Thoracic aorta (tissue), 2 donors: ENCODE measurements at regions not wholly inside any gene's neighbourhood (a gene's known extent, or its start where the extent isn't known, plus 50 kb on each side); places are given as distances from the start of the nearest gene placed in this dataset.
"Not testable (repeated sequence)": the region's sequence is repeated elsewhere in the genome, so short reads cannot be mapped to it uniquely, and the experiment has no call there.

Experiments used
- ATAC-seq: fragments of 150-250 bp; one replicate; pipeline ENCODE4 v1.8.0; 2017; ENCODE audit warnings: low read depth; ENCODE audit not compliant: insufficient number of reproducible peaks, low FRiP score
- DNase-seq: peaks from one replicate; pipeline ENCODE4 v3.0.0-alpha.2; 2020; ENCODE audit warnings: low spot score
- H3K27ac ChIP-seq, 2 donors: fragments of 200-600 bp; sonication (generic); 1 replicate in 1 of 2; 2 replicates in 1 of 2; pipeline ENCODE4 v1.5.1; 2016; ENCODE audit warnings: mild to moderate bottlenecking in 2 of 2, moderate library complexity in 2 of 2
- H3K27me3 ChIP-seq: fragments of 200-600 bp; sonication (generic); replicated peaks from 2 replicates; pipeline ENCODE4 v1.6.0; 2016; ENCODE audit warnings: mild to moderate bottlenecking; ENCODE audit not compliant: insufficient read depth
- H3K36me3 ChIP-seq: fragments of 200-600 bp; sonication (generic); one replicate; pipeline ENCODE4 v1.5.1; 2016
- H3K4me1 ChIP-seq, 2 donors: fragments of 200-600 bp; sonication (generic); 1 replicate in 1 of 2; 2 replicates in 1 of 2; pipeline versions ENCODE4 v1.5.1 to v1.6.0; 2016; ENCODE audit warnings: low read depth in 2 of 2, mild to moderate bottlenecking in 1 of 2; ENCODE audit not compliant: control insufficient read depth in 1 of 2
- H3K4me3 ChIP-seq: fragments of 200-600 bp; sonication (generic); 2 replicates; pipeline ENCODE4 v1.5.1; 2016; ENCODE audit warnings: mild to moderate bottlenecking
- H3K9me3 ChIP-seq: fragments of 200-600 bp; sonication (generic); 2 replicates; pipeline ENCODE4 v1.5.1; 2016
- TF ChIP-seq, protein P1 (sequence below): fragments of 200-600 bp; sonication (generic); IDR thresholded peaks from one replicate; pipeline ENCODE4 v1.5.1; 2019; ENCODE audit warnings: antibody characterized with exemption

DNA sequence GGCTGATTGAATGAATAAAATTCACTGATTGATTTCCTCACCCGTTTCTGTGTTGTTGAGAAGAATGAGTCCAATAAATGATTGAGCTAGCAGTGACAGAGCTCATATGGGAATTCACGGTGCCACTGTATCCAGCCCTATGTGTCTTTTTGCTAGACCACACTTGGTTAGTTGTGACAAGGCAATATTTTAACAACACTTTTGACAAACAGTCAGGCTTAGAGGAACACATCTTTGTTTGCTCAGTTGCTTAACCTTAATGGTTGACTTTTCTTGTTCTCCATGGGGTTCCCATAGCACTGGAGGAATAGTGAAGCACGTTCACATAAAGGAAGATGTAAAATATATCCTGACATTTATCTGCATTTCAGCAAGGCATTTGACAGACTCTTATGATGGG, 273.9 kb upstream of the DEPDC1 start:
- TF ChIP-seq, protein P1, sequence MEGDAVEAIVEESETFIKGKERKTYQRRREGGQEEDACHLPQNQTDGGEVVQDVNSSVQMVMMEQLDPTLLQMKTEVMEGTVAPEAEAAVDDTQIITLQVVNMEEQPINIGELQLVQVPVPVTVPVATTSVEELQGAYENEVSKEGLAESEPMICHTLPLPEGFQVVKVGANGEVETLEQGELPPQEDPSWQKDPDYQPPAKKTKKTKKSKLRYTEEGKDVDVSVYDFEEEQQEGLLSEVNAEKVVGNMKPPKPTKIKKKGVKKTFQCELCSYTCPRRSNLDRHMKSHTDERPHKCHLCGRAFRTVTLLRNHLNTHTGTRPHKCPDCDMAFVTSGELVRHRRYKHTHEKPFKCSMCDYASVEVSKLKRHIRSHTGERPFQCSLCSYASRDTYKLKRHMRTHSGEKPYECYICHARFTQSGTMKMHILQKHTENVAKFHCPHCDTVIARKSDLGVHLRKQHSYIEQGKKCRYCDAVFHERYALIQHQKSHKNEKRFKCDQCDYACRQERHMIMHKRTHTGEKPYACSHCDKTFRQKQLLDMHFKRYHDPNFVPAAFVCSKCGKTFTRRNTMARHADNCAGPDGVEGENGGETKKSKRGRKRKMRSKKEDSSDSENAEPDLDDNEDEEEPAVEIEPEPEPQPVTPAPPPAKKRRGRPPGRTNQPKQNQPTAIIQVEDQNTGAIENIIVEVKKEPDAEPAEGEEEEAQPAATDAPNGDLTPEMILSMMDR = no peak
- Histone ChIP-seq H3K36me3 (no peaks in the 10 kb centered on the region), H3K9me3 (peaks cover 4% of the 10 kb centered on the region), H3K27me3 (no peaks in the 10 kb centered on the region), H3K27ac (no peak overlapping the region), H3K4me3 (no peak overlapping the region), H3K4me1 (no peaks in the 10 kb centered on the region)
- no peak for DNase-seq
- ATAC-seq = no peak

DNA sequence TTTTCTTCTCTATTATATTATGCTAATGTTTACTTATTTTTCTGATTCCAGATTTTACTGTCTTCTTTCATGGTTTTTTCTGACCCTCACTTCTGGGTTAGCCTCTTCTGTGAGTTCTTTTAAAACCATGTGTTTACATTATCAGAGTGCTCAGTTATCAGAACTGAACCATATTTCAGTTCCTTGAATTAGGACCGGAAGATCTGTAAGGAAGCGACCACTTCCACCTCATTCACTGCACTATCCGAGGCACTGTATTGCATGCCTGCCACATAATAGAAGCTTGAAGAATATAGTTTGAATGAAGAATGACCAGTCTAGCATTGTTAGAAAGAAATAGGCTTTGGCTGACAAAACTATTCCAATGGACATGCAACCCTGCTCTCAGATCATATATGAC, 281.0 kb upstream of the DEPDC1 start:
- no peak for DNase-seq
- no peaks in the 10 kb centered on the region for H3K36me3 ChIP-seq
- TF ChIP-seq, protein P1 = no peak
- H3K9me3 ChIP-seq = peaks cover 4% of the 10 kb centered on the region
- ATAC-seq = no peak
- H3K4me3 ChIP-seq = no peak overlapping the region
- H3K27me3 ChIP-seq = no peaks in the 10 kb centered on the region
- no peak overlapping the region for H3K27ac ChIP-seq
- no peaks in the 10 kb centered on the region for H3K4me1 ChIP-seq

DNA sequence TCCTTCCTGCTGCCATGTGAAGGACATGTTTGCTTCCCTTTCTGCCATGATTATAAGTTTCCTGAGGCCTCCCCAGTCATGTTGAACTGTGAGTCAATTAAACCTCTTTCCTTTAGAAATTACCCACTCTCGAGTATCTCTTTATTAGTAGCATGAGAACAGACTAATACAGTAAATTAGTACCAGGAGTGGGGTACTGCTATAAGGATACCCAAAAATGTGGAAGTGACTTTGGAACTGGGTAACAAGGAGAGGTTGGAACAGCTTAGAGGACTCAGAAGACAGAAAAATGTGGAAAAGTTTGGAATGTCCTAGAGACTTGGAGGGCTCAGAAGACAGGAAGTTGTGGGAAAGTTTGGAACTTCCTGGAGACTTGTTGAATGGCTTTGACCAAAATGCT, 283.0 kb upstream of the DEPDC1 start:
- H3K4me1 ChIP-seq, DNase-seq, H3K27me3 ChIP-seq, H3K27ac ChIP-seq, H3K36me3 ChIP-seq, ATAC-seq, H3K9me3 ChIP-seq, H3K4me3 ChIP-seq: not testable (repeated sequence)

DNA sequence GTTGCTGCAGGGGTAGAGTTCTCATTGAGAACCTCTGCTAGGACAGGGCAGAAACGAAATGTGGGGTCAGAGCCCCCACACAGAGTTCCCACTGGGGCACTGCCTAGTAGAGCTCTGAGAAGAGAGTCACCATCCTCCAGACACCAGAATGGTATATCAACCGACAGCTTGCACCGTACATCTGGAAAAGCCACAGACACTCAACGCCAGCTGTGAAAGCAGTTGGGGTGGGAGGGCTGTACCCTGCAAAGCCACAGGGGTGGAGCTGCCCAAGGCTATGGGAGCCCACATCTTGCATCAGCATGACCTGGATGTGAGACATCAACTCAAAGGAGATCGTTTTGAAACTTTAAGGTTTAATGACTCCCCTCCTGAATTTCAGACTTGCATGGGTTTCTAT, 284.0 kb upstream of the DEPDC1 start:
- no peaks in the 10 kb centered on the region for H3K27me3 ChIP-seq
- H3K4me1 ChIP-seq = no peaks in the 10 kb centered on the region
- no peak overlapping the region for H3K27ac ChIP-seq
- no peak overlapping the region for H3K4me3 ChIP-seq
- ATAC-seq (no peak), DNase-seq (no peak)
- no peaks in the 10 kb centered on the region for H3K36me3 ChIP-seq
- TF ChIP-seq, protein P1 = no peak
- H3K9me3 ChIP-seq = peaks cover 4% of the 10 kb centered on the region

DNA sequence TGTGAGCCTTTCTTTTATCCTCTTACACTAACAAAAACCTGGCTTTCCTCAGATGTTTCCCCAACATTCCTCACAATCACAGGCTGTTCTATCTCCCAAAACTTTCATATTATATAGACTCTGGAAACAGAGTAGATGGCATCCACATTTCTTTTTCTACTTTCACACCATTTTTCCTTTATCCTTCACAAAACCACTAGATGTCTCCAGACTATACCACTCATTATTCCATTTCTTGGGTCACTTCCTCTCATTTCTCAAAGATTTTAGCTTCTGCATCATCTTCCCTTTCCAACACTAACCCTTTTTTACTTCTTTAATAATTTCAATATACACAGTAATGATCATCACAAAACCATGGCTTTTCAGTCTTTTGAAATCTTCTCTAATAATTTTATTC, 286.0 kb upstream of the DEPDC1 start:
- Histone ChIP-seq H3K36me3 (no peaks in the 10 kb centered on the region), H3K9me3 (peaks cover 4% of the 10 kb centered on the region), H3K4me3 (no peak overlapping the region), H3K27me3 (no peaks in the 10 kb centered on the region), H3K27ac (no peak overlapping the region), H3K4me1 (no peaks in the 10 kb centered on the region)
- no peak for ATAC-seq
- TF ChIP-seq, protein P1 = no peak
- no peak for DNase-seq

DNA sequence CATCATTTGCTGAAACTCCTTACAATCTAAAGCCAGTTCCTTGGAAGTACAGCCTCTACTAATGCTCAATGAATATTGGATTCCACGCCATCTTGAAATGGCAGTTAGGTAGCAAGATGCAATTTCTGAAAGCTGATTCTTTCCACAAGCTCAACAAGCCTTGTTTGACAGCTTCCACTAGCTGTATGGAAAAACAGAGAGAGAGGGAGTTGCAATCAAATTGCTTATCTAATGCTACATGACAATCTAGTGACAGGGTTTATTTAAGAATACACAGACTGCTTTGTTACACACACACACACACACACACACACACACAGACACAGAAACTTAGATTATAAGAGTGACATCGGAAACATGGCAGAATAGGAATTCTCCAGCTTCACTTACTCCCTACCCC, 288.4 kb upstream of the DEPDC1 start:
- TF ChIP-seq, protein P1 = no peak
- Histone ChIP-seq H3K4me3 (no peak overlapping the region), H3K27me3 (no peaks in the 10 kb centered on the region), H3K36me3 (no peaks in the 10 kb centered on the region), H3K9me3 (no peaks in the 10 kb centered on the region), H3K27ac (no peak overlapping the region), H3K4me1 (no peaks in the 10 kb centered on the region)
- no peak for ATAC-seq
- DNase-seq = no peak
